GM19035 (cell line): ENCODE measurements at regions not wholly inside any gene's neighbourhood (a gene's known extent, or its start where the extent isn't known, plus 50 kb on each side); places are given as distances from the start of the nearest gene placed in this dataset.
"Not testable (repeated sequence)": the region's sequence is repeated elsewhere in the genome, so short reads cannot be mapped to it uniquely, and the experiment has no call there.

Source experiments
- ATAC-seq: cut with Tn5 transposase; IDR thresholded peaks from one replicate; pipeline ENCODE4 v1.9.1; 2021; ENCODE audit not compliant: unreplicated experiment

DNA sequence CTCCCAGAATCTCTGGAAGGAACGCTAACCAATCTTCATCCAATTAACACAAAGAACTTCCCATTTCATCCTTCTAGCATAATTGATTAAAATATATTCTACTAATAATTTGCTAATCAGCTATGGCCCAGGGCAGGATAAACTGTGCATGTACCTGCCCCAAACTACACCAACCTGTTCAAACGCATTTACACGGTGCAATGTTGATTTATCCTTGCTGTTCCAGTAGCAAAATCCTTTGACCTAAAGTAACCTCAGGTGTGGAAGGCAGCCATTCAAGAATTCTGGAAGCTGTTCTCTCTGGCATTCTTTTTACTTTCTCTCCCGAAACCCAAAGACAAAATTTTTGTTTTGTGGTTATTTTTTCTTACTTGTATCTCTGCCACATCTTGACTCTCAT, 309.4 kb downstream of the ZNF674 start:
- no peak for ATAC-seq

DNA sequence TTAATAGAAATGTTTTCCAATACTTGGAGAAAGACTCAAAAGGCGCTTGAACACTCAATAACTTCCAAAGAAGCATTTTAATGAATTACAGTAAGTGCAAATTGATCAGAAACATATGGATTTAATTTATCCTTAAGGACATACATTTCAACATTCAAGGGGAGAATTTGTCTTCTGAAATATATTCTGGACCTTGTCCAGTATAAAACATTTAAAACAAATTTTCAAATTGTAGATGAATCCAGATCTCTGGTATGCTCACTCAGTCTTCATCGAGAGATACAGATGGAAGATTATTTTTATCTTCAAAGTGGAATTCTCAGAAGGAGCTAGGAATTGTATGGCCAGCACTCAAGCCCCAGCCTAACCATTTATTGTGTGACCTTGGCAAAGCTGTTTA, 310.4 kb downstream of the ZNF674 start:
- no peak for ATAC-seq

DNA sequence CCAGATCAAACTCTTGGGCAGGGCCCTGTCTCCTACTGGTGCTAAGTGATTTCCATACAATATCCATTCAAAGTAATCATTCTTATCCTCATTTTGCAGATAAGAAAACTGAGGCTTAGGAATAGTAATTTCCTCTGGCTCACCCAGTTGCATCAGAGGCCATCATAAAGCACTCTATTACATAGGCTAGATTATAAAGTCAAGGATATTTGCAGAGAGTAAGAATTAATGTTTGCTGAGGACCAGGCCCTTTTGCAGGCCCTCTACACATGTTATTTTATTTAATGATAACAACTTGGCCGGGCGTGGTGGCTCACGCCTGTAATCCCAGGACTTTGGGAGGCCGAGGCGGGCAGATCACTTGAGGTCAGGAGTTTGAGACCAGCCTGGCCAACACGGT, 316.8 kb downstream of the ZNF674 start:
- ATAC-seq: no peak

DNA sequence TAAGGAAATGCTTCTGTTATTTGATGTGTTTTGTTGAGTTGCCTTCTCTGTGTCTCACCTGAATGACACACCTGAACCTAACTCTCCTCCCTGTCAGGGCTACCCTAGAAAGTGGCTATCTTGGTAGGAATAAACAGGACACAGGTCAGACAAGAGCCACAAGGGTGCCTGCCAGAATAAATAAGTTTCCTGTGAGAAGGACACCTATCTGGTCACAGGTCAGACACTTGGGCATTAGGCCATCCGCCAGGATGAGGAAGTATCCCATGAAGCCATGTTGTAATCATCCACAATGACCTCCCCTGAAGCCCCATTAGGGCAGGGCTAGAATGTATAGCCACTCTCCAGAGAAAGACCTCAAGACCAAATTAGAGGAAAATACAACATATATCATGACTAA, 318.8 kb downstream of the ZNF674 start:
- no peak for ATAC-seq

DNA sequence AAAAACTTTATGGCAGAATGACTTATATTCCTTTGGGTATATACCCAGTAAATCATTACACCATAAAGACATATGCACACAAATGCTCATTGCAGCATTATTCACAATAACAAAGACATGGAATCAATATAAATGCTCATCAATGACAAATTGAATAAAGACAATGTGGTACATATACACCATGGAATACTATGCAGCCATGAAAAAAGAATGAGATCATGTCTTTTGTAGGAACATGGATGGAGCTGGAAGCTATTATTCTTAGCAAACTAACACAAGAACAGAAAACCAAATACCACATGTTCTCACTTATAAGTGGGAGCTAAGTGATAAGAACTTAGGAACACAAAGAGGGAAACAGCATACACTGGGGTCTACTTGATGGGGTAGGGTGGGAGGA, 321.7 kb downstream of the ZNF674 start:
- not testable (repeated sequence) for ATAC-seq

DNA sequence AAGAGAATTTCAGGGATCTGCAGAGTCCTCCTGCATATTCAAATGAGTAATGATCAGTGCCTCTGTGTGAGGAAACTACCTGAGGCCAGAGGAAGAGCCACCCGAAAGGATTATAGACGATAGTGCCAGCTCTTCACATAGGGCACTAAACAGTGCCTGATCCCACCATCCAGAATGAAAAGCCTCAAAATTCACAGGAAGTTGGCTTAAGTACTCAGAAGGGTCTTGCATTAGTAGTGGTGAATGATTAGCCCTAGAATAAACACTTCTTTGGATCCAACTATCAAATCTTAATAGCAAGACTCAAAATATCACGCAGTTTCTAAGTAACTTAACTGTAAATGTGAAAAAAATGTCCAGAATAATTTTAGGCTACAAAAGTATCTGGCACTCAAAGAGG, 324.4 kb downstream of the ZNF674 start:
- ATAC-seq: no peak

DNA sequence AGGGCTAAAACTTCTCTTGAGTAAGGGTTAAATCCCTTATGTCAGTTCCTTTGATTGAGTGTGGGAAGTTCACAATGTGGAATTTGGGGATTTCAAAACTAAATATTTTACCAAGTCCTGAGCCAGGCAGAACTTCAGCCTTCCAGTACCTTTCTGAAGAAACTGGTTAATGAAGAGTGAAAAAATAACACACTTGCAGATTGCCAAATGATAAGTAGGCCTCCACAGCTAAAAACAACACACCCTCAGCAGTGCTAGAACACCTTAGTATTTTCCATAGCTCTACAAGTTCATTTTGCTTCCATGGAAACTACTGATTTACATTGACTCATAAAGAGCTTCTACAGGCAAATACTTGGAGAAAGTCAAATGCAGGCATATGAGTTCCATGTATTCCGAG, 326.8 kb downstream of the ZNF674 start:
- ATAC-seq: no peak

DNA sequence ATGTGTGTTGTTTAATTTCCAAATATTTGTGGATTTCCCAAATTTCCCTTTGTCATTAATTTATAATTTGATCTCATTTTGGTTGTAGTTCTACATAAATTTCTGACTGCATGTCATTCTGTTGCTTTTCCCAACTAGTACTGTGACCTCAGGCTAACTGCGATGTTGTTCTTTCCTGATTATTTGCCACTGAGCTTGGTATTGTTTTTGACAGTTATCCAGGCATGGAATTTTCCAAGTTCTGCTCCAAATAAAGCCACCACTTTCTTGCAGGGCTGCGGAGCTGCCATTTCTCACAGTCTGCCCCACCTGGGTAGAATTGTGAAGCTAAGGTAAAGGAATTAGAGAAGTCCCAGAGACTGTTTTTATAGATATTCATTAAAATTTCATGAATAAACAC, 328.8 kb downstream of the ZNF674 start:
- ATAC-seq: no peak

DNA sequence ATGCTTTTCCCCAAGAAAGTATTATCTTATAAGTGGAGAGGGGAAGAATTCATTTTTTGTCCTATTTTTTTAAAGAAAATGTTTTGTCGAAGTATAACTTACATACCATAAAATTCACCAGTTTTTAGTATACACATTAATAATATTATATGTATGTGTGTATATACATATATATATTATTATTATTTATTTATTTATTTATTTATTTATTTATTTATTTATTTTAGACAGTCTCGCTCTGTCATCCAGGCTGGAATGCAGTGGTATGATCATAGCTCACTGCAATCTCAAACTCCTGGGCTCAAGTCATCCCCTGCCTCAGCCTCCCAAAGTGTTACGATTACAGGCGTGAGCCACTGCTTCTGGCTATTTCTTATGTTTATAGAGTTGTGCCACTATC, 334.1 kb downstream of the ZNF674 start:
- no peak for ATAC-seq

DNA sequence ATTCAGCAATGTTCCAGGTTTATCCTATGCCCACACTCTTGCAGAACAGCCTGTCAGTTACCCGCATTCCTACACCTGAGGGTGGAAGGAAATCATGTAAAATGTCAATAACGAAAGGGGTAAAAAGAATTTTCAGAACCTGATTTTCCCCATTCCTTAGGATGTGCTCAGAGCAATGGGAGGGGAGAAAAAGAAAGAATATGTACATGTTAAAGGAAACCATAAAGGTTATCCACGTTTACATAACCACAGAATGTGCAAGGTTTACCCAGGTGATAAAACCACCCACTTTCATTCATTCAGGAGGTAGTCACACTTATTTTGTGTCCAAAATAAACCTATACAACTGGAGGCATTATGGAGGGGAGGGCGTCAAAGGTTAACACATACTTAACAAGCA, 335.5 kb downstream of the ZNF674 start:
- no peak for ATAC-seq

DNA sequence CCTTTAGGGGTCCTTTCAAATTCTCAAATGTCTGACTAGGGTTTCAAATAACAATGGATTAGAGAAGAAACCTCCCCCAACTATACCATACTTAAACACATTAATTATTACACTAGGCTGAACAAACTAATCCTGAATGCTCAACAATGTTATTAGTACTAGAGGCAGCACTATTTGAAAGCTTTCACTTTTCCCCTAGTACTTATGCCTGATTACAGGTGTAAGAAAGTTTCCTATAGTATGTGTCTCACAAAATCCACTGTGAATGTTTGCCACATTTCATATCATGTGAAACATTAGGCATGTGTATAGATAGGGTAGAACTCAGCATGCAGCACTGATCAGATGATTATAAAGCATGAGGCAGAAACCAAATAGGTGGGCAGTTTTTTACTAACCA, 336.2 kb downstream of the ZNF674 start:
- ATAC-seq: no peak

DNA sequence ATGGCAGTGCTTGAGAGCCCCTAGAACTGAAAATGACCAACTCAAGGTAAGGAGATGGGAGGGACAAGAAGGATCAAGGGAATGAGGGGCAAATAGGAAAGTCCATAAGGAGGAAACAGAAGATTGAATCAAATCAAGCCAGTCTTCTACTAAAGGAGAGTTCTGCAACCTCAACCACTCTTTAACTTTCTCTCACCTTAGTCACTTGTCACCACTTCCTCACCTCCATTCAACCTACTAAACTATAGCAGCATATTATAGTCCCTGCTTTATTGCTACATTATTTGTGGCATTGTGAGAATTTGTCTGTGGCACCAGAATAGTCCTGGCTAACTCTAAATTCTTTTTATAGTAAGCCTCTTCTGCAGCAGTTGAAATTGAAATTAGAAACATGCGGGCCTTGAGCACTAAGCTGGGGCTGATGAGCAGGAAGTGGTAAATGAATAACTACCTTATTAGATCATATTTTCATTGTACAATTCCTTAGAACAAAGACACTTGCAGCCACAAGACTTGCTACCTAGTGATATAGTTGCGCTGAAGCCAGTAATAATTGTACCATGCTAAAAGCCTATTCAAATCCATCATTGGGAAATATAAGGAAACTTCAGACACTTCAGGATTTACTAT, 336.9 kb downstream of the ZNF674 start:
- ATAC-seq: no peak

DNA sequence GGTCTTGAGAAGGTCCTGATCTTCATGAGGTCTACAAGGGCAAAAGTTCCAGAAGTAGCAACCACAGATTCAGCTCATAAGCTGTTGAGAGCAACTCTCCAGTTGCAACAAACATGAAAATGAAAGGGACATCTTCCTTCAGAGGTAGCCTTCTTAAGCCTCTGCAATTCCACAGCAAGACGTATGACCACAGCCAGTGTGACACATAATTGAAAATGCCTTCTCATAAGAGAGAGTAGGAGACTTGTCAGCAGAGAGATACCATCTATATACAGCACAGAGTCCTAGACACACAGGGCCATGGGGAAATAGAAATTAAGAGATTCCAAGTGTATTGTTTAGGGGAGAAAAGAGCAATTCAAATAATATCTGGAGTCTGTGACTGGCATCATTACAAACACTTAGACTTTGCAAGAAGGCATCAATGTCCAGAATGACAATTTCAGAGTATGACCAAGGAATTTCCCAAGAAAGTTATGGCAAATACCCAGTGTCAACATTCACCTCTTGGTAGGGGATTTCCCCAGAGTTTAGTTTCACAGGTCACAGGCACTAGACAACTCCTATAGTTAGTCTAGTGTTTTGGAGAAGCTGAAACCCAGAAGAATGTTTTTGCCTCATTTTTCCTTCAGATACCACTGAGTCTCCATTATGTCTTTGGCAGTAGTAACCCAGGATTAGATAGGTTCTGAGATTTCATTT, 340.3 kb downstream of the ZNF674 start:
- no peak for ATAC-seq

DNA sequence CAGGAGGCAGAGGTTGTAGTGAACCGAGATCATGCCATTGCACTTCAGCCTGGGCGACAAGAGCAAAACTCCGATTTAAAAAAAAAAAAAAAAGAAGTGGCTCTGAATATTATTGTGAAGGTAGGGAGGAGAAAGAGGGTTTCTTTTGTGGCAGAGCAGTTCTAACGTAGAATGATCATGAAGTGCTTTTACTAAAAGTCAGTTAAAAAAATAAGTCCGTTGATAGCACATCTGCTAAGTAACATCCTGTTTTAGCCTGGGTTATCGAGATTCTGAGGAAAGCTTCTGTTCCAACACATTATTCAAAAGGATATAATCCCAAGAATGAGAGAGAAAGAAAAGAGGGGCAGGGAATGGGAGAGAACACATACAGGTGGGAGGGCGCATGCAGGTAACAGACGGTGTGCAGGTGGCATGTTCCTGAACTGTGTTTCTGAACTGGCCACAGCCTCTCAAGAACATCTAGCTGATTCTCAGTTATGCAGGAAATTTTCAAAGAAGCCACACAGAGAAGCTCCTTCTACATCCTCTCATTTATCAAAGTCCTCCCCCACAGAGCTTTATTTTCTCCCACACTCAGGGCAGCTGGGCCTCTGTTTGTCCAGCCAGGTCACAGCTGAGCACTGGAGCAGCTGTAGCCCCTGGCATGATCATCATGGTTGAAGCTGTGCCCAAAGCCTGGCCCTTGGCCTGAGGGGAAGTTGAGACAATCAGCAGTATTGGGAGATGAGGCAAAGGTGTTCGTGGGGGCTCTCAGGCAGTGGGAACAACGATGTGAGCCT, 342.3 kb downstream of the ZNF674 start:
- no peak for ATAC-seq

DNA sequence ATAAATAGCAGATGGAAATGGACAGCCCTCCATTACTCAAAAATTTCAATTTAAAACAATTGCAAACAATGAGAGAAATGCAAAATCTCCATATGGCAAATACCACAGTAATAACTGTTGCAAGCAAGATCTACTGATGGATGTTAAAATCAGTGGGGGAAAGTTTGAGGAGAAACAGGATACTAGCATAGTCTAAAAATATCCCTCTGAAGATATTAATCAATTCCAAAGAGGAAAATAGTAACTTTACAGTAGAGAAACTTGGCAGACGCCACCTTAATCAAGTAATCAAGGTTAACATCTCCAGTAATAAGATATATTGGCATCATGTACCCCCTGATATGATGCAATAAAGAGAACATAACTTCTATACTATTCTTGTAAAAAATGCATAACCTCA, 344.8 kb downstream of the ZNF674 start:
- no peak for ATAC-seq

DNA sequence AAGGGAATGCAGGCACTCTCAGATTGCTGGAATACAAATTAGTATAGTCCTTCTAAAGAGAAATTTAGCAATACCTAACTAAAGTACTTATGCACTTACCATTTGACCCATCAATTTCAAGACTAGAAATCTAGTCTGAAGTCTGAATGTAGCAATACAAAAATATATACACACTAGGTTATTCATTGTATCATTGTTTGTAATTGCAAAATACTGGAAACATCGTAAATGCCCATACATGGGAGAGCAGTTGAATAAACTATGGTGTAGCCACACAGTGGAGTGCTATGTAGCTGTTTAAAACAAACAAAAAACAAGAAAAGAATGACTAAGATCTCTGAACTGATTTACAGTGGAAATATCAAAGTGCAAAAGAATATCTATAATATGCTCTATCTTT, 346.4 kb downstream of the ZNF674 start:
- ATAC-seq: no peak

DNA sequence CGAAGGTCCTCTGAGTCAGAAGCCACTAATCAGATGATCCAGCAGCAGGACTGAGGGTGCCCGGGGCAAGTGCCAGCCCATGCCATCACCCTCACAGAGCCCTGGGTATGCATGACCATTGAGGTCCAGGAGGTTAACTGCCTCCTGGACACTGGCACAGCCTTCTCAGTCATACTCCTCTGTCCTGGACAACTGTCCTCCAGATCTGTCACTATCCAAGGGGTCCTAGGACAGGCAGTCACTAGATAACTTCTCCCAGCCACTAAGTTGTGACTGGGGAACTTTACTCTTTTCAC, 358.5 kb downstream of the ZNF674 start:
- not testable (repeated sequence) for ATAC-seq

DNA sequence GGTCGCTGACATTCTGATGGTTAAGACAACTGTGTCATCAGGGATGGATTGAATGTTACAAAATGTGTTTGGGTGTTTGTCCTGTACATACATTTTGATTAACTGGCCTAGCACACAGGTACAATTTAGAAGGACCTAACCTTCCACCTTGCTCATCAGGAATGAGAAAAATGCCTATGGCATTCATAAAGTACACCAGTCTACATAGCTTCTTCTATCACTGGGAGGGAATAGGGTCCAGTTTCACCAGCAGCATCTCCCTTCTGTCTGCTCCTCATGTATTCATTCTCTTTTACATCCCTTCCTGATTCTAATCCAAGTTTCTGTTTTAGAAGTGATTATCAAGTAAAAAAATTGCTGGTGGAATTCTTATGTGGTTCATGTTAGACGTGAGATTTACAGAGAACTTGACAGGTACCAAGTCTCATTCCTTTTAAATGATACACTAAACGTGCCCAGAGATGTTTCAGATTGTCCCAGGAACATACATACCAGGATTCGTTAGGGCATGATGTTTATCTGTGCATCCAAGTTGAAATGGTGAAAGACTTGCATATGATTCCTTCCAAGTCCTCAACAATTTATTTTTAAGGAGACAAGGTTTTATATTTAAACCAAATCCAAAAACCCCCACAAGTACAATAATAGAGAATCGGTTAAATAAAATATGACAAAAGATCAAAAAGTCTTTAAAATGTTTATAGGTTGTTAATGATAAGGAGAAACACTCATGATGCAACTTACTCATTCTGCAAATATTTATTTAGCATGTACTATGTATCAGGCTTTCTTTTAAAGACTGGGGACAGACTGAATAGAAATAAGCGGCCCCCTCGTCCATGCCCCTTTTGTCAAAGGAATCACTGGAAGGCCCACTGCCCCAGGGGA, 359.1 kb downstream of the ZNF674 start:
- no peak for ATAC-seq

DNA sequence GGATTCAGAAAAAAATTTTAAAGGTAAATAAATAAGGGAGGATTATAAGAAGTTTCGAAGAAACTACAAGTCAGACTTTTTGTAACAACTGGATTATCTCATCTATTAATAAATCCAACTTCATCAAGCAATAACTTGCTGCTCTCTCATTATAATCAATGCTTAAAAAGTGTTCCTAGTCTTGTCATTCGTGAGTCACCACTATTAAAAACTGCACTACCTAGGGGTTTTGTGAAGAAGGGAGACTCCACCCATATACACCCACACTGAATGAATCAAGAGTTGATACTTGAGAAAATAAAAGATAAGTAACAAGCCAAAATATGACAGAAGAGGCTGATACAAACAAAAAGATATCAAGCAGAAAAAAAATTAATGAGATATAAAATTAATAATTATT, 360.5 kb downstream of the ZNF674 start:
- ATAC-seq: no peak

DNA sequence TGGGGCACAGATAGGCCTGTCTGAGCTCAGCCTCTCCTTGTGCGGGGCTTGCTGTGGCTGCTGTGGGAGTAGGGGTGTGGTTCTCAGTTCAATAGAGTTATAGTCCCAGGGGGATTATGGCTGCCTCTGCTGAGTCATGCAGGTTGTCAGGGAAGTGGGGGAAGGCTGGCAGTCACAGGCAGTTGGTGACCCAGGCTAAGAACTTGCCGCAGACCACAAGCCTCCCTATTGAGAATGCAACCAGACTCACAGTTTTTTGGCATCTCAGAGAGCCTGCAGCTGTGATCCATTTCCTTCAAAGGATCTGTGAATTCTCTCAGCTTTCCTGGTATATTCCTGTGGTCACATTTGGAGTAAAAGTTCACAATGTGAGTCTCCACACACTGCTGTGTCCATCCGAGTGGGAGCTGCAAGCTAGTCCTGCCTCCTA, 364.9 kb downstream of the ZNF674 start:
- peak; percentile 87 for ATAC-seq

DNA sequence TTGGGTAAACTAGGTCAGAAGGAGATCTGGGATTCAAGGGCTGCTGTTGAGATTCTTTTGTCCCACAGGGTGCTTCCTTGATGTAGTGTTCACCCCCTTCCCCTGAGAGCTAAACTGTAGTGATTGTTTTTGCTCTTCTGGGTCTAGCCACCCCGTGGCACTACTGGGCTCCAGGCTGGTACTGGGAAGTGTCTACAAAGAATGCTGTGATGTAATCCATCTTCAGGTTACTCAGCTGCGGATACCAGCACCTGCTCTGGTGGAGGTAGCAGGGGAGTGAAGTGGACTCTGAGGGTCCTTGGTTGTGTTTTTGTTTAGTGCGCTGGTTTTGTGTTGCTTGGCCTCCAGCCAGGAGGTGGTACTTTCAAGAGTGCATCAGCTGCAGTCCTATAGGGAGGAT, 365.5 kb downstream of the ZNF674 start:
- ATAC-seq: peak; percentile 13
